Dendritic cell treated with granulocyte-macrophage colony-stimulating factor and Interleukin-4, amounts not matched to agents 40 ng/mL and 50 ng/mL, for 4 days (primary cell): ENCODE measurements at regions not wholly inside any gene's neighbourhood (a gene's known extent, or its start where the extent isn't known, plus 50 kb on each side); places are given as distances from the start of the nearest gene placed in this dataset.
A peak's percentile ranks its signal among the peaks of the same experiment; 100 is the strongest.

ENCODE experiments used
- H3K27ac Mint-ChIP-seq: one replicate; pipeline ENCODE4 v1.8.0; 2022; ENCODE audit warnings: mild to moderate bottlenecking, mixed read lengths
- H3K27me3 Mint-ChIP-seq: one replicate; pipeline ENCODE4 v1.8.0; 2022; ENCODE audit warnings: mild to moderate bottlenecking, mixed read lengths
- H3K36me3 Mint-ChIP-seq: one replicate; pipeline ENCODE4 v1.8.0; 2022; ENCODE audit warnings: low read depth, mixed read lengths
- H3K4me1 Mint-ChIP-seq: one replicate; pipeline ENCODE4 v1.8.0; 2022; ENCODE audit warnings: low read depth, mixed read lengths
- H3K4me3 Mint-ChIP-seq: one replicate; pipeline ENCODE4 v1.8.0; 2022; ENCODE audit warnings: mild to moderate bottlenecking, moderate library complexity, mixed read lengths
- H3K9me3 Mint-ChIP-seq: one replicate; pipeline ENCODE4 v1.8.0; 2022; ENCODE audit warnings: mixed read lengths
- intact Hi-C: fragments of 100-400 bp; cut with micrococcal nuclease; formaldehyde crosslinking; loops from one replicate; pipeline ENCODE4 v1.15.0; 2022

GRCh38 chr13:33380487-33381079, 95.0 kb upstream of the STARD13 start:
- H3K36me3 Mint-ChIP-seq = no peaks in the 10 kb centered on the region
- no peaks in the 10 kb centered on the region for H3K4me1 Mint-ChIP-seq
- no peaks in the 10 kb centered on the region for H3K27me3 Mint-ChIP-seq
- no peaks in the 10 kb centered on the region for H3K9me3 Mint-ChIP-seq
- intact Hi-C loops = no loop called here
- H3K4me3 Mint-ChIP-seq = no peak overlapping the region
- no peak overlapping the region for H3K27ac Mint-ChIP-seq

GRCh38 chr13:33381180-33381579, 95.6 kb upstream of the STARD13 start:
- Mint-ChIP-seq H3K4me3 (no peak overlapping the region), H3K27ac (no peak overlapping the region), H3K36me3 (no peaks in the 10 kb centered on the region), H3K4me1 (no peaks in the 10 kb centered on the region), H3K9me3 (no peaks in the 10 kb centered on the region), H3K27me3 (no peaks in the 10 kb centered on the region)
- intact Hi-C loops = no loop called here

GRCh38 chr13:33381906-33382305, 96.4 kb upstream of the STARD13 start:
- intact Hi-C loops = no loop called here
- H3K27ac Mint-ChIP-seq = no peak overlapping the region
- H3K27me3 Mint-ChIP-seq = no peaks in the 10 kb centered on the region
- no peak overlapping the region for H3K4me3 Mint-ChIP-seq
- no peaks in the 10 kb centered on the region for H3K9me3 Mint-ChIP-seq
- H3K4me1 Mint-ChIP-seq = no peaks in the 10 kb centered on the region
- H3K36me3 Mint-ChIP-seq = no peaks in the 10 kb centered on the region

GRCh38 chr13:33383724-33384577, 98.4 kb upstream of the STARD13 start:
- H3K27me3 Mint-ChIP-seq = no peaks in the 10 kb centered on the region
- H3K9me3 Mint-ChIP-seq = no peaks in the 10 kb centered on the region
- H3K4me3 Mint-ChIP-seq = no peak overlapping the region
- peaks cover 8% of the 10 kb centered on the region for H3K4me1 Mint-ChIP-seq
- no peak overlapping the region for H3K27ac Mint-ChIP-seq
- intact Hi-C loops = no loop called here
- H3K36me3 Mint-ChIP-seq = no peaks in the 10 kb centered on the region

GRCh38 chr13:33388286-33388998, 102.9 kb upstream of the STARD13 start:
- intact Hi-C loops = no loop called here
- Mint-ChIP-seq H3K27ac (no peak overlapping the region), H3K4me3 (no peak overlapping the region), H3K9me3 (no peaks in the 10 kb centered on the region), H3K4me1 (peaks cover 8% of the 10 kb centered on the region), H3K27me3 (no peaks in the 10 kb centered on the region), H3K36me3 (no peaks in the 10 kb centered on the region)

- peaks cover 8% of the 10 kb centered on the region for H3K4me1 Mint-ChIP-seq
- no peak overlapping the region for H3K27ac Mint-ChIP-seq
- H3K4me3 Mint-ChIP-seq = no peak overlapping the region
Observed at GRCh38 chr13:33392794-33393405, 107.3 kb upstream of the STARD13 start.

GRCh38 chr13:33394294-33394932, 108.9 kb upstream of the STARD13 start:
- intact Hi-C loops = no loop called here
- Mint-ChIP-seq H3K36me3 (no peaks in the 10 kb centered on the region), H3K27me3 (no peaks in the 10 kb centered on the region), H3K4me3 (no peak overlapping the region), H3K4me1 (no peaks in the 10 kb centered on the region), H3K27ac (no peak overlapping the region), H3K9me3 (no peaks in the 10 kb centered on the region)

More at GRCh38 chr13:33392794-33393405, 107.3 kb upstream of the STARD13 start:
- intact Hi-C loops = no loop called here
- Mint-ChIP-seq H3K9me3 (no peaks in the 10 kb centered on the region), H3K27me3 (no peaks in the 10 kb centered on the region), H3K36me3 (no peaks in the 10 kb centered on the region)

GRCh38 chr13:33401238-33401637, 115.7 kb upstream of the STARD13 start:
- Mint-ChIP-seq H3K27me3 (no peaks in the 10 kb centered on the region), H3K36me3 (no peaks in the 10 kb centered on the region), H3K9me3 (no peaks in the 10 kb centered on the region), H3K4me1 (no peaks in the 10 kb centered on the region), H3K4me3 (no peak overlapping the region), H3K27ac (no peak overlapping the region)
- intact Hi-C loops = no loop called here

GRCh38 chr13:33402975-33403374, 117.4 kb upstream of the STARD13 start:
- no peaks in the 10 kb centered on the region for H3K4me1 Mint-ChIP-seq
- H3K36me3 Mint-ChIP-seq = no peaks in the 10 kb centered on the region
- no peak overlapping the region for H3K4me3 Mint-ChIP-seq
- intact Hi-C loops = no loop called here
- no peaks in the 10 kb centered on the region for H3K27me3 Mint-ChIP-seq
- H3K9me3 Mint-ChIP-seq = no peaks in the 10 kb centered on the region
- no peak overlapping the region for H3K27ac Mint-ChIP-seq

- Mint-ChIP-seq H3K27me3 (no peaks in the 10 kb centered on the region), H3K9me3 (no peaks in the 10 kb centered on the region), H3K4me3 (no peak overlapping the region), H3K4me1 (no peaks in the 10 kb centered on the region), H3K36me3 (no peaks in the 10 kb centered on the region), H3K27ac (no peak overlapping the region)
- intact Hi-C loops = no loop called here
Observed at GRCh38 chr13:33403807-33404362, 118.3 kb upstream of the STARD13 start.

GRCh38 chr13:33405371-33405770, 119.8 kb upstream of the STARD13 start:
- Mint-ChIP-seq H3K27me3 (no peaks in the 10 kb centered on the region), H3K4me3 (no peak overlapping the region), H3K4me1 (peaks cover 9% of the 10 kb centered on the region), H3K27ac (no peak overlapping the region), H3K9me3 (no peaks in the 10 kb centered on the region), H3K36me3 (no peaks in the 10 kb centered on the region)
- intact Hi-C loops = no loop called here

GRCh38 chr13:33409673-33410510, 124.3 kb upstream of the STARD13 start:
- H3K9me3 Mint-ChIP-seq = no peaks in the 10 kb centered on the region
- intact Hi-C loops = no loop called here
- no peak overlapping the region for H3K4me3 Mint-ChIP-seq
- no peaks in the 10 kb centered on the region for H3K36me3 Mint-ChIP-seq
- peaks cover 13% of the 10 kb centered on the region for H3K4me1 Mint-ChIP-seq
- no peaks in the 10 kb centered on the region for H3K27me3 Mint-ChIP-seq
- peak overlapping the region; percentile 11 for H3K27ac Mint-ChIP-seq

- no peaks in the 10 kb centered on the region for H3K36me3 Mint-ChIP-seq
- no peak overlapping the region for H3K27ac Mint-ChIP-seq
- H3K9me3 Mint-ChIP-seq = no peaks in the 10 kb centered on the region
- intact Hi-C loops = no loop called here
- H3K27me3 Mint-ChIP-seq = no peaks in the 10 kb centered on the region
- no peak overlapping the region for H3K4me3 Mint-ChIP-seq
- H3K4me1 Mint-ChIP-seq = peaks cover 13% of the 10 kb centered on the region
Observed at GRCh38 chr13:33410619-33411018, 125.1 kb upstream of the STARD13 start.
